Hematopoietic multipotent progenitor cell (in vitro differentiated cells): ENCODE measurements at regions not wholly inside any gene's neighbourhood (a gene's known extent, or its start where the extent isn't known, plus 50 kb on each side); places are given as distances from the start of the nearest gene placed in this dataset.

Experiments used
- DNase-seq, 3 donors: peaks; one replicate each; pipeline ENCODE4 v3.0.0-alpha.2; 2011 to 2015; ENCODE audit warnings: low read depth in 2 of 3, low spot score in 2 of 3

DNA sequence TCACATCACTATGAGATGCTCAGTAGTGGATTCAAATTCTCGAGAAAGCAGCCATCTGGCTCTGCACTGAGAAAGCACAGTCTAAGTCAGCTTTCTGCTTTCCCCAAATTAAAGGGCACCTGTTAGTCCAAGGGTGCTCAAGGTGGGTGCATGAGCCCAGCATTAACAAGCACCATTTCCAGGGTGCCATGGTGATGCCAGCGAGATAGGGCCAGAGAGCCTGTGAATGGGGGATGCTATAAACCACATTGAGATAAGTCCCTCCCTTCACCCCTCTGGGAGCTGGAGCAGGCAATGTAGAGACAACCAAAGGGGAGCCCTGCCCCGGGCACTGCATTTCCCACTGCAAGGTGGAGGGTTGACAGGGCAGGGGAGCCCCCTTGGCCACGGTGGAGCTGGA lies 568.2 kb downstream of the AJAP1 start:
- no peak for DNase-seq

DNA sequence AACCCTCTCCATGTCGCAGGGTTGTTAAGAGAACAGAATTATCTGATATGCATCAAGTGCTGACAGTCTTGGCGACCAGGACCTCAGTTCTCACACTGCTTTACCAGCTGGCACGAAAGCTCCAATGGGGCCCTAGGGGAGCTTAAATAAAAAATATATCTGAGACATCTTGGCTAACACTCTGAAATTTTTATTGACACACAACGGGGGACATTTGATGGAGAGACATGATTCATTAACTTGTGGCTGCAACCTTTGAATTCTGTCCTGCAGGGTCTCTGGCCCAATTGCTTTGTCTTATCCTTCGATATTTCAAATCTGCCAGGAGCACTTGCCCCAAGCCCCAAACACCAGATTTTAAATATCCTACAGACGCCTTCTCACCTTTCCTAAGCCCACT lies 567.0 kb downstream of the AJAP1 start:
- no peak for DNase-seq

DNA sequence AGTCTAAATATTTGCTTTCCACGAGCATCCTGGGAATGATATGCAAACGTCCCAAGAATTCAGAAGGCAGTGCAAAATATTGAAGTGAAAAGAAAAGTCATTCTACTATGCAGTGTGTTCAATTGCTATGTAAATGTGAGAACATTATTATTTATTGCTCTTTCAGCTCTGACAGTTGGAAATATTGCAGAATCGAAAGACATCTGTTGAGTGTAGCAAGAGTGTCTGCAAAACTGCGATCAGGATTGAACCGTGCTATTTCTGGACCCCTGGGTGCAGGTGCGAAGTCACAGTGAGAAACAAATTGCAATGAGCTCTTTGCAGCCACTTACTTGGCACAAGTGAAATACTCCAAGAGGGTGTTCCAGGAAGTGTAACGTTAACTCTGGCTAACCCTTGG lies 566.4 kb downstream of the AJAP1 start:
- no peak for DNase-seq

DNA sequence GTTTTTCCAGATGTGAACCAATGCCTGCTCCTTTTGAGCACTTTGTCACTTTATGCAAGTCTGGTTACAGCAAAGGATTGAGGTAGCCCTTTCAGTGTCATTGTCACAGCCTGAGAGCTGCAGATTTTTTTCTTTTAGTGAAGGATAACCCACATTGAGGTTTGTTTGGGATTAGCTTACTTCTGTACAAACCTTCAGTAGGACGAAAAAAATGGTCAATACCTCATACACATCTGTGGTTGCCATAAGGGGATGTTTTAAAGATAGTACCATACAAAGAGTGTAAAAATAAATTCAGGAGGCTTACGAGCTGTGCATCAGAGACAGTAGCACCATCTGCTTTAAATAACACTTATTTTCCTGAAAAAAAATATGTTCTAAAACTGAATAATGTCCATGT lies 566.0 kb downstream of the AJAP1 start:
- no peak for DNase-seq

DNA sequence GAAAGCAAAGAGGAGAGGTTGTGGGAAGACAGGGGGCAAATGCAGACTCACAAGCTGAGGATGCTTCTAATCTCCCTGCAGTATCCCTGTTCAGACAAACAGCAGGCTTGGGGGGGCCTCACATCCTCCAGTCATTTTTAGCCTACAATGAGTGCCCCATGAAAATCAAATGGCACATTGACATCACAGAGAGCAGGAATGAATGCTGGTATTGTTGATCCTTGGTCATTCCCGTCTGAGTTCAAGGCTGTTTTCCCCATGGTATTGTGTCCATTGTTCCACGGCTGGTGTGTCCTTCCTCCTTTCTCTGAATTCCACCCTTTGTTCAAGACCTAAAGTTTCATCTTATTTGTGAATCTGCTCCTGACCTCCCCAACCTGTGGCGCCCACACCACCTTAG lies 545.6 kb downstream of the AJAP1 start:
- DNase-seq = no peak

DNA sequence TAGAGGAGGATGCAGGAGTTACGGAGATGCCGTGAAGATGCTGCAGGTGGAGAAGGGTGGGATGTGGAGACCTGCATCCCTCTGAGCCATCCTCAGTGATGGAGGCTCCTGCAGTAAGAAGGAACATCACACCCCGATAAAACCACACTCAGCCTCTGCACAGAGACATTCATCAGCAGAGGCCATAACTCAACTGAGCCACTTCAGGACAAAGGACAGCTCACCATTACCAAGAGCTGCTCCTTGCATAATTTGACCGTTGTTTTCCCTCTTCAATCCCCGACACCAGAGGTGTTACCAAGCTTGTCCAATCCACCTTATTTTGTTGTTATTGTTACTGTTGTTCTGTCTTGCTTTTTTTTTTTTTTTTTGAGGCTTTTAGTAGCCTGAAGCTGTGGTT lies 543.9 kb downstream of the AJAP1 start:
- DNase-seq = no peak

DNA sequence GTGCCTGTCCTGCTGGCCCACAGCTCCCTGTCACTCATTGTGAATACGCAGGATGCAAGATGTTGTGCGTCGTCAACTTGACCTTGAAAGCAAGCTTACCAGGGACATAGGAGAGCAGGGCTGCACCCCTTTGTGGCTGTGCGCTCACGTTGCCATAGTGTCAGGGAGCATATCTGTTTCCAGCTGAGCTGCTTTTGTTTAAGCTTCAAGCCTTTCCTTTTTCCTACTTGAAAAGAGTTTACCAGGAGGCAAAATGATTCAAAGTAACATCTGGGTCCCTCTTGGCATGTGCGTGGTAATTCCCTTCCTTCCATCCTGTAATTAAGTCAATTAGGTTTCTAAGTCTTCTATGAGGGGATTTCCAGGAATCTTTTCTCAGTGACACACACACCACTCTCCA lies 537.1 kb downstream of the AJAP1 start:
- DNase-seq = no peak

DNA sequence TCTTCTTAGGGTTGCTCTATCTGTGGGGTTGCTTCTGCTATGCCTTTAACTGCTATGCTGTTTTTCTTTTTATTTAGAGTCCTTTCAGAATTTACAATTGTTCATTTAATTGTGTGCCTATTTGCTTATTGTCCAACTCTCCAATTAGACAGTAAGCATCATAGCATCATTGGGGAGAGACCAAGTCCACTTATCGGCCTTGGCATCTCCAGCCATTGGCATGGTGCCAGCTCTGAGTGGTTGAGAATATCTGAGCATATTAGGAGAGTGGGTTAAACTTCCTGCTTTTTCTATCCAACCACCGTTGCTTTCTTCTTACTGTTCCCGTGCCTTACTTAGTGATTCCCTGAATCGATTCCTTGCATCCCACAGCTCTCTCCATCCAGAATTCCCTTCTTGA lies 535.0 kb downstream of the AJAP1 start:
- no peak for DNase-seq

DNA sequence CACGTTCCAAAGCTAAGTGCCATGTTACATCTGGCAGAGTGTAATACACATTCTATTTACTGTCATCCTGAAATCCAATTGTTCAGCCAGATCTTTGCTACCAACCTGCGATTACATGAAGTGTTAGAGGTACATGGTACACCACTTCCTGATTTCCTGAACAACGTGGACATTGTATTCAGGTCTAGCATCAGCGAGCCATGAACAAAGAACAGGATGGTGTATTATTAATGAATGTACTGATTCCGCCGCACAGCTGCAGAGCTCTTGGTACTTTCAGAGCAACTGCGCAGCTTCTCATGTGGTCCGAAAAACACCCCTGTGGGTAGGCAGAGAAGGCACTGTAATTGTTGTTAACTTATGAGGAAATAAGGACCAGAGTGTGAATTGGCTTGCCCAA lies 511.4 kb downstream of the AJAP1 start:
- no peak for DNase-seq

DNA sequence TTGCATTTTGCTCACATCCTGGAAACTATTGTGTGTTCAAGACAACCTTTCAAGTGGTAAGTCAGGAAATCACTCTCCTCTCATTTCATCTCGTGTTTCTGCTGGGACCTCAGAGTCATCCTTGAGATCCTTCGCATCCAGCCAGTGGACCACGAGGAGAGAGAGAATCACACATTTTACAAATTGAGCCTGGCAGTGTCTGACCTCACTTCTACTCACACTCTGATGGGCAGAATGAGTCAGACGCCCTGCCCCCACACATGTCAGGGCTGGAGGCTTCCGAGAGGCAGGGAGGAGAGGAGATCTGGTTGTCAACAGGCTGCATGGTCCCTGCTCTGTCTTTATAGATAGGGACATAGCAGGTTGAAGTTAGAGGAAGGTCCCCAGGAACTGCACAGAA lies 509.7 kb downstream of the AJAP1 start:
- DNase-seq = no peak

DNA sequence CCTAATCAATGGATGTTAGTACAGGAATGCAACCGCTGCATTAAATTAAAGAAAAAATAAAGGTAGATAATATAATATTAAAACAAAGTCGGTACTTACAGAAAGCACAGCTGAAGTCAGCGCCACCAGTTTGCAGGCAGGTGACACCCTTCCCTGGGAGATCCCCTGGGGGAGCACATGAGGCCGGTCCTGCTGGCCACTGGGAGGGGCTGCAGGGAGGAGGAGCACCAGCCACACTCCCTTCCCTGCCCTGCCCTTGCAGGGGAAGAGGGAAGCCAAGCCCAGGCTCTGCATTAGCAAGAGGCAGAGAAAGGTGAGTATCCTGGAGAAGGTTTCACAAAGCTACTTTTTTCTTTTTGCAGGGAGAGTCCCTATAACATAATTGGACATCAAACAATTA lies 507.0 kb downstream of the AJAP1 start:
- no peak for DNase-seq

DNA sequence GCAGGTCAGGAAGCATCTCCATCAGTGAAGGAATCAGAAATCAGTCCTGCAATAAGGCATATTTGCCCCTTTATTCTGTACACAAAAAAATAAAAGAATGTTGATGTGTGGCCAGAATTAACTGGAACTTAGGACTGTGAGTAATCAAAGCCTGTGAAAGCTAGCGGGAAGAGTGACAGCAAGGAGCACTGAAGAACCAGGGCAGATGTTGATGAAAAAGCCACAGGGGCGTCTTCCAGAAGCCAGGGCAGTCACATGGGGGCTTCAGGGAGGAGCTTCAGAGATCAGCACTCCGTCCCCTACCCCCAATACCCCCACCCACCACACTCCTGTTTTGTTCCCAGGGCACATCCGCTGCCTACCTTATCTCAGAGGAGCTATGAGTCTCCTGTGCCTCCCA lies 502.8 kb downstream of the AJAP1 start:
- no peak for DNase-seq

DNA sequence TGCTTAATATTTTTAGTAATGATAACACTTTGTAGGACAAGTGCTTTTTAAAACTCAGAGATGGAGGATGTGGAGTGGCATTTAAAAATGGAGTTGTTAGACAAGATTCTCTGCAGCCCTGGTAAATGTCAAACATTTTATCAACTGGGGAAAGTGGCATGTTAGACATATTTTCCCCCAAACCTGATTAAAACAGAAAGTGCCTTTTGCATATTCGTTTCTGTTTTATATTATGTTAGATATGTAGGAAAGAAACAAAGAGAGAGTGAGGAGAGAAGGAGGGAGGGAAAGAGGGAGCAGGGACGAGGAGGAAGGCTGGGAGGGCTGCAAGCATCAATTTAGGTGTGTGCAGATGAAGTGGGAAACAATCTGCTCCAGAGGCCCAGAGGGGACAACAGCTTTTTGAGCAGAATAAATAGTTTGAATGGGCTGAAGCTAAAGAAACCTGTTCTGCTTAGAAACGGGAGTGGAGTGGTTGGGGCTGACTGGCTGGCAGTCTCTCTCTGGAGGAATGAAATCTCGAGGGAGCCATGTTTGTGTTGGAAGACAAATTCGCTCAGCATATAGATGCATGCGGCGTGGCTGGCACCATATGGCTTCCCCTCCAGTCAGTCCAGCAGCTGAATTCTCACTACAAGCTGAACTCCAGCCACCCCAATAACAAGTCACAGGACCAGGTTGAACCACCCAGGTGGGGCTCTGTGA lies 502.2 kb downstream of the AJAP1 start:
- DNase-seq = no peak

DNA sequence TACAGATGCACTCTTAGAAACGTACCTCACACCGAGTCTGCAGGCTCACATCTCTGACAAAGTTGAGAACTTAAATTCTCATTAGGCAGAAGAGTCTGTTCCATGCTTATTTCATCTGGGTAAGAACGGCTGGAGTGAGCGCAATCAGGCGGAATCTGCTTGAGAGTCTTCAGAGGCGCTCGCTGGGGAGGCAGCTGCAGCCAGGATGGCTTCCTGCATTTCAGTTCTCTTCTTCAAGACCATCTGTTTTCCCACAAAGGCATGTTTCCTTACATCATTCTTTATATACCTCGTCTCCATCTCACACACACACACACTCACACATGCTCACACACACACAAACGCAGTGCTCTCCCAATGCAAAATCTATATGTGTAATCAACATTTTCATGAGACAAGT lies 497.1 kb downstream of the AJAP1 start:
- no peak for DNase-seq

DNA sequence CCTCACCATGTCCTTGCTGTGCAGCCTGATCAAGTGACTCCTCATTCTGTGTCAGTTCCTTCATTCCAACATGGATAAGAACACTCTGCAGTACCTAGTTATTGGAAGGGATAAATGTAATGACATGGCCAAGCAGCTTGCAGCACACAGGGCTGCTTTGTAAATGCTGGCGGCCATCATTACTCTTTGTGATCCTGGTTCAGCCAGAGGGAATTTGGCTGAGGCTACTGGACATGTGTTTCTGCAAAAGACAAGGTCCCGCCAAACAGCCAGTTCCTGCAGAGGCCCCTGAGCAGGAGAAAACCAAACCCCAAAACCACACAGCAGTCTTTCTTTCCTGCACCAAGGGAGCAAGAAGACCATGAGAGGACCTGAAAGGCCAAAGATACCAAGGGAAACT lies 495.8 kb downstream of the AJAP1 start:
- DNase-seq = no peak

DNA sequence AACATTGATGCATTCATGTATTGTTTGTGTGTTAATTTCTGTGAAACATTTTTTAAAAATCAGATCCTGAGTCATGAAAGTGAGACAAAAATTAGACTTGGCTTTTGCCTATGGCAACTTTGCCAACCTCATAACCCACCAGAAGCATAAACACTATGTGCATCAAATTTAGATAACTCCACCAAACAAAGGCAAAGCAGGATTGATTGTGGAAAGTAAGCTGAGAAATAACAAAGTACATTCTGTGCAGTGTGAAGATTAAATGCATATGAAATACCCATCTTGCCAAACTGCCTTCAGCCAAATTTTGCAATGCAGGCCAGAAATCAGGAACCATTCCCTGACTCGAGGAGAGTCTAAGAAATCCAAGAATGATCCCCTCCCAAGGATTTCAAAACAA lies 493.4 kb downstream of the AJAP1 start:
- DNase-seq = no peak

DNA sequence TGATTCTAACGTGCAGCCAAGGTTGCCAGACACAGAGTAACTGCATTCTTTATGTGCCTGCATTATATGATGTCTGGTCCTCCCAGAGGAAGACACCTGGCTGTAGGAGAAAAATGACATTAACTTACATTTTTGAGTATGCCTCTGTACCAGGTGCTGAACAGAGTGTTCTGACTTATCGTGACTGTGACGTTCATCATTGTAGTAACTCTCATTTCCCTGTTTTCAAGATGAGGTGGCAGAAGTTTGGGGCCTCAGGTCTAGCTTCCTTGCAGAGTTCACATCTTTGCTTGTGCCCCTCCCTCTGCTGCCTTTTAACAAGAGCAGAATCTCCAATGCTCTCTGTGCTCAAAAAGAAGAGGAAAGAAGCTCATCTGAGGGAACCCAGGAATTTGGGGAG lies 488.0 kb downstream of the AJAP1 start:
- no peak for DNase-seq

DNA sequence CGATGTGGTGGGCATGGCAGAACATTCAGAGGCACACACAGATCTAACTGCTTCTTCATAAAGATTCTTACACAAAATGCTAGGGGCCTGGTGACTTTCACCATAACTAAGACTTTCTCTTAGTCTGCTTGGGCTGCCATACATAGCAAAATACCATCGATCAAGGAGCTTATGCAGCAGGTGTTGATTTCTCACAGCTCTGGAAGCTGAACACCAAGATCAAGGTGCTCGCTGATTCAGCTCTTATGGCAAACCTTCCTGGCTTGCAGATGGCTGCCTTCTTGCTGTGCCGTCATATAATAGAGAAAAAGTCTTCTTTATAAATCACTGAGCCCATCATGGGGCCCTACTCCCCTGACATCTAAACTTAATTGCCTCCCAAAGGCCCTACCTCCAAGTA lies 487.3 kb downstream of the AJAP1 start:
- no peak for DNase-seq

DNA sequence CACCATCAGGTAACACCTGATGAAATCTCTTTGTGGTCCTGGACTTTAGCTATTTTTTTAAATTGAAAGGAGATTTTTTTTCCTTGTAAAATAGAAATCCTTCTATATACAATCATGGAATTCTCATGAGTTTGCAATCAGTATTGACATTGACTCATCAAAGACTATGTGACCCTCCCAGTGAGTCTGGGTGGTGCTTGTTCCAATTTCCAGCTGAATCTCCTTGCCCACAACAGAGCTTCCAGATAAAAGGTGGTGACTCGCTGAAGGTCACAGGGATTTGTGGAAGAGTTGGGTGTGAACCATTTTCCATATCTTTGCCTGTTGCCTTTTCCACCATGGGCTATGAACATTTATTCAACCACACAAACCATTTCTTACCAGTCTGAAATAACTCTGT lies 486.6 kb downstream of the AJAP1 start:
- no peak for DNase-seq

DNA sequence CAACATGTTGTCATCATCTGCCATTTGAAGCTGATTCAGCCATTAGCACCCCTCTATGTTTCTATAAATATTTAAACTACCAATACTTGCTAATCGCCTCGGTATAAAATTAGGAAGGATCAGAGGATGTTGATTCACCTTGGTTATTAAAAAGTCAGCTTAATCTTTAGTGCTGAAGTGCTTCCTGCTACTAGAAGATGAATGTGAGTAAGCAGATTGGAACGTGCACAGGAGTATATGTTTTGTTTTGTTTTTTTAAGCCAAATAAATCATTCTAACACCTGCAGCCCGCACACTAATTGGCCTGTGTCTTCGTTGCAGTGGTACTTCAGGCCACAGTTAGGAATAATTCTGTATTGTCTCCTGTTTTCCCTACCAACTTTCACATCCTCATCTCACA lies 485.7 kb downstream of the AJAP1 start:
- no peak for DNase-seq

DNA sequence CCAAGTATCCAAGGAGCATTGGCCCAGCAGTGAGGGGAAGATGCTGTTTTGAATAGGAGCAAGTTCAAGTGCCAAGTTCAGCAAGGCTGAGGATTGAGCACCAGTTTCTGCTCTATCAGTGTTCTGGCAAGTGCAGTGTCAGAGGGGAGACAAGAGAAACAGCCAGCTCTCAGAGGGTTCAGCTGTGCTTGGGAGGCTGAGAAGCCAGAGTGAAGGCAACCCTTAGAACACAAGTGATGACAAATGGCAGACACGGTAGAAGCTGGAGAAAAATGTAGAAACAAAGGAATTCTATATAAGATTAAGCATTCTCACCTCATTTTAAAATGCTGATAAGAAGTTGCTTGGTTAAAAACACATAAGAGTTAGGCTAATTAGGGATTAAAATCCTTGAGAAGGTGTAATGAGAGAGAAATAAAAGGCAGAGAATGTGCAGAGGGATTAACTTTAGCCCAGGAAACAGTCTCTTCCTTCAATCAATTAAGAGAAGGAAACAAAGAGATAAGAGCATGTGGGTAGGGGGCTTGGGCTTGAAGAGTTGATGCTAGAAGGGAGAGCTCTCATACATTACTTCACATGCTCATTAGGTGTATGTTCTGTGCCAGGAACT lies 475.4 kb downstream of the AJAP1 start:
- no peak for DNase-seq

DNA sequence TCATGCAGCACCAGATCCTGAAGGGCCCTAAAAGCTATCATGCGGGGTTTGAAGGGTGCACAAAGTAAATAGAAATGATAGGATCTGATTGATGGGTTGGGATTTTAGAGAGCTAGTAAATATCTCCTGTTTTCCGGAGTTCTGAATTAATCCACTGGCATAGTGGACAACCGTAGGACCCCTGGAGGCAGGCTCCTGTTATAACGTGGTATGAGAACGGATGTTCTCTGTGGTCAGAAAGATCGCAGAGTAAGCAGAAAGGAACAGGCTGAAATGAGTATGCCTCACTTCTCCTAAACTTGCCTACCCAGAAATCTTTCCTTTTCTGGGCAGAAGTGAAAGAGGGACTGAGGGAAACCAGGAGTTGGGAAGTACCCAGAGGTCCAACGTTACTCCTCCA lies 470.8 kb downstream of the AJAP1 start:
- no peak for DNase-seq

DNA sequence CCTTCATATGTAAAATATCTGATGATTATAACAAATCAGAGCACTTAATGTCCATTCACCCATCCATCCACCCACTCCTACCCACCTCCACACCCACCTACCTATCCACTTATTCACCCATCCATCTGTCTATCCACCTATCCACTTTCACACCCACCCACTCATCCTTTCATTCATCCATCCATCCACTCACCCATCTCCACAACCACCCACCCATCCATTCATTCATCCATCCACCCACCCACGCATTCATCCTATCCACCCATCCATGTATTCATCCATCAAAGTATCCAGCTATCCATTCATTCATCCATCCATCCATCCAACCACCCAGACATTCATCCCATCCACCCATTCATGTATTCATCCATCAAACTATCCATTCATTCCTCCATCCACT lies 466.1 kb downstream of the AJAP1 start:
- no peak for DNase-seq
